HepG2 (cell line): ENCODE measurements at regions not wholly inside any gene's neighbourhood (a gene's known extent, or its start where the extent isn't known, plus 50 kb on each side); places are given as distances from the start of the nearest gene placed in this dataset.

ENCODE experiments used
- ATAC-seq: fragments of 200-7000 bp; cut with Tn5 transposase; 3 replicates; pipeline ENCODE4 v1.9.1; 2020; ENCODE audit warnings: mild to moderate bottlenecking, moderate library complexity
- BruUV-seq: library from RNA; stranded (reverse); fragments of 400-500 nt; replicated peaks from 2 replicates; lab custom pipeline; 2021; lab: Mats Ljungman, UMichigan
- CTCF ChIA-PET: fragments of 300-600 bp; formaldehyde crosslinking; extraction: SDS; loops from one replicate; lab custom pipeline; 2021; ENCODE audit warnings: low total read pairs, inconsistent platforms, low intra/inter-chr PET ratio; lab: Yijun Ruan, JAX
- POLR2A ChIA-PET: fragments of 350-600 bp; sonication (Branson Sonifier 250); formaldehyde crosslinking; loops from one replicate; lab custom pipeline; 2020; ENCODE audit warnings: antibody characterized with exemption, inconsistent platforms; lab: Yijun Ruan, JAX
- DNase-seq: peaks from one replicate; pipeline ENCODE4 v3.0.0-alpha.2; 2015; ENCODE audit warnings: low spot score
- FAIRE-seq: peaks from 3 replicates; lab custom pipeline; 2011; peaks lifted over from hg19 to GRCh38; lab: Jason Lieb, UNC
- H2AFZ ChIP-seq: one replicate; pipeline ENCODE4 v1.6.1; 2011; ENCODE audit warnings: low read length, inconsistent platforms
- H3K27ac ChIP-seq: fragments of 300-600 bp; 3 replicates; pipeline ENCODE4 v1.8.0; 2011; ENCODE audit warnings: mixed run types, mild to moderate bottlenecking, mixed read lengths, low read length, inconsistent platforms; ENCODE audit not compliant: insufficient read depth; ENCODE audit errors: extremely low read length
- H3K27me3 ChIP-seq, 2 experiments: fragments of 200-600 bp in 1 of 2; 2 replicates in 1 of 2; 3 replicates in 1 of 2; pipeline versions ENCODE4 v1.6.0 to v1.8.0; 2011; ENCODE audit warnings: low read length in 2 of 2, mild to moderate bottlenecking in 2 of 2, moderate library complexity in 2 of 2, inconsistent platforms in 1 of 2; ENCODE audit not compliant: insufficient read depth in 2 of 2, control insufficient read depth in 1 of 2
- H3K36me3 ChIP-seq, 2 experiments: fragments of 200-600 bp in 1 of 2; replicated peaks in 1 of 2; 2 replicates in 1 of 2; 3 replicates in 1 of 2; pipeline versions ENCODE4 v1.5.1 to v1.8.0; 2011; ENCODE audit warnings: low read length in 2 of 2, inconsistent platforms in 1 of 2; ENCODE audit not compliant: insufficient read depth in 2 of 2, control insufficient read depth in 1 of 2
- H3K4me1 ChIP-seq: 2 replicates; pipeline ENCODE4 v1.5.1; 2012; ENCODE audit warnings: low read length, inconsistent platforms; ENCODE audit not compliant: insufficient read depth
- H3K4me2 ChIP-seq: 2 replicates; pipeline ENCODE4 v1.6.0; 2011; ENCODE audit warnings: low read depth, low read length, inconsistent platforms
- H3K4me3 ChIP-seq, 3 experiments: fragments of 200-600 bp in 1 of 3; sonication (generic), shearing (Covaris generic) in 1 of 3; replicated peaks in 1 of 3; 2 replicates each; pipeline ENCODE4 v1.5.1; 2011 to 2016; ENCODE audit warnings: low read length in 3 of 3, inconsistent platforms in 2 of 3, low read depth in 2 of 3, mild to moderate bottlenecking in 2 of 3, control low read depth in 1 of 3, mixed read lengths in 1 of 3; ENCODE audit not compliant: insufficient read depth in 1 of 3
- H3K79me2 ChIP-seq: one replicate; pipeline ENCODE4 v1.6.1; 2011; ENCODE audit warnings: low read length, inconsistent platforms; ENCODE audit not compliant: insufficient read depth
- H3K9ac ChIP-seq: 2 replicates; pipeline ENCODE4 v1.6.0; 2011; ENCODE audit warnings: mild to moderate bottlenecking, low read depth, low read length, inconsistent platforms; ENCODE audit not compliant: insufficient read depth
- H3K9me3 ChIP-seq: 2 replicates; pipeline ENCODE4 v1.5.1; 2012; ENCODE audit warnings: mild to moderate bottlenecking, low read length
- H4K20me1 ChIP-seq: 2 replicates; pipeline ENCODE4 v1.6.0; 2011; ENCODE audit warnings: inconsistent platforms, mild to moderate bottlenecking, low read length, moderate library complexity; ENCODE audit not compliant: insufficient read depth
- GPBP1L1 ChIP-seq: sonication (generic); formaldehyde crosslinking; IDR thresholded peaks from 2 replicates; pipeline ENCODE4 v1.5.0; 2020; ENCODE audit warnings: mild to moderate bottlenecking, missing genetic modification reagents
- HIC2 ChIP-seq: sonication (generic); formaldehyde crosslinking; IDR thresholded peaks from 2 replicates; pipeline ENCODE4 v1.9.0; 2022; ENCODE audit warnings: low read depth, missing genetic modification reagents
- MBD4 ChIP-seq: IDR thresholded peaks from 2 replicates; pipeline ENCODE4 v1.6.1; 2012; ENCODE audit warnings: low read length, inconsistent platforms, borderline replicate concordance
- MIER3 ChIP-seq: IDR thresholded peaks from 2 replicates; pipeline ENCODE4 v1.6.1; 2016; ENCODE audit warnings: missing compliant biosample characterization, borderline replicate concordance
- RNF219 ChIP-seq: sonication (generic); formaldehyde crosslinking; IDR thresholded peaks from 2 replicates; pipeline ENCODE4 v1.5.0; 2020; ENCODE audit warnings: mild to moderate bottlenecking, missing genetic modification reagents
- TCF7L2 ChIP-seq: IDR thresholded peaks from 2 replicates; pipeline ENCODE4 v1.6.1; 2011; ENCODE audit warnings: mild to moderate bottlenecking, low read depth, low read length, moderate library complexity
- TFDP1 ChIP-seq: IDR thresholded peaks from 2 replicates; pipeline ENCODE4 v1.6.1; 2016; ENCODE audit warnings: missing compliant biosample characterization, missing genetic modification reagents, borderline replicate concordance
- WIZ ChIP-seq: sonication (generic); formaldehyde crosslinking; IDR thresholded peaks from 2 replicates; pipeline ENCODE4 v1.5.1; 2020; ENCODE audit warnings: mild to moderate bottlenecking, missing genetic modification reagents
- ZC3H13 ChIP-seq: sonication (generic); formaldehyde crosslinking; IDR thresholded peaks from 2 replicates; pipeline ENCODE4 v1.8.1; 2023; ENCODE audit warnings: mild to moderate bottlenecking, missing genetic modification reagents, moderate library complexity
- ZNF18 ChIP-seq: sonication (generic); formaldehyde crosslinking; IDR thresholded peaks from 2 replicates; pipeline ENCODE4 v1.8.0; 2022; ENCODE audit warnings: mild to moderate bottlenecking, missing genetic modification reagents; ENCODE audit not compliant: insufficient replicate concordance
- ZNF382 ChIP-seq: sonication (generic); formaldehyde crosslinking; IDR thresholded peaks from 2 replicates; pipeline ENCODE4 v1.5.0; 2020; ENCODE audit warnings: missing genetic modification reagents, mild to moderate bottlenecking, borderline replicate concordance
- ZNF530 ChIP-seq: sonication (generic); formaldehyde crosslinking; IDR thresholded peaks from 2 replicates; pipeline ENCODE4 v1.5.0; 2020; ENCODE audit warnings: low read depth, mild to moderate bottlenecking, missing genetic modification reagents
- WGBS: methylation state at CpG from one replicate; pipeline ENCODE4 v1.1.6; 2017; ENCODE audit warnings: low lambda C conversion rate; 5-methylcytosine and 5-hydroxymethylcytosine counted together
- in situ Hi-C: cut with HindIII; loops from 2 replicates; pipeline ENCODE4 v1.10.0; 2017; ENCODE audit warnings: low pct_unique_long_range_greater_than_20kb; ENCODE audit not compliant: extremely low pct_ligation_motif_present
- intact Hi-C: fragments of 100-400 bp; cut with micrococcal nuclease; formaldehyde crosslinking; loops from one replicate; pipeline ENCODE4 v1.10.0; 2022; ENCODE audit not compliant: unreplicated experiment

GRCh38 chr17:13128676-13129075, 110.8 kb upstream of the ELAC2 start:
- TF ChIP-seq MBD4 (no peak), TCF7L2 (no peak), WIZ (no peak), ZNF18 (CRISPR knock-in tag) (no peak), RNF219 (no peak), TFDP1 (CRISPR knock-in tag) (no peak), HIC2 (CRISPR knock-in tag) (no peak), MIER3 (CRISPR knock-in tag) (no peak), ZNF530 (CRISPR knock-in tag) (no peak), ZC3H13 (CRISPR knock-in tag) (no peak), ZNF382 (CRISPR knock-in tag) (no peak), GPBP1L1 (CRISPR knock-in tag) (no peak)
- TF ChIP-seq, all 625 proteins: peak for 0
- no peak overlapping the region for H3K4me3 ChIP-seq
- ChIA-PET POLR2A (no interaction called here), CTCF (no interaction called here)
- intact Hi-C loops (no loop called here), in situ Hi-C loops (no loop called here)
- 5% methylated on average over 1 of the region's 1 CpG for WGBS
- DNase-seq: no peak
- no peaks in the 10 kb centered on the region for H3K4me1 ChIP-seq
- H4K20me1 ChIP-seq: no peaks in the 10 kb centered on the region
- H2AFZ ChIP-seq: no peak overlapping the region
- H3K27ac ChIP-seq: no peak overlapping the region
- no peaks in the 10 kb centered on the region for H3K36me3 ChIP-seq
- peaks cover 0 to 6% of the 10 kb centered on the region in 2 experiments; a peak in 2 of 5 replicates for H3K27me3 ChIP-seq
- H3K4me2 ChIP-seq: no peak overlapping the region
- no TSS peak for BruUV-seq
- H3K79me2 ChIP-seq: no peaks in the 10 kb centered on the region
- ATAC-seq: no peak
- no peaks in the 10 kb centered on the region for H3K9me3 ChIP-seq
- no peak for FAIRE-seq
- H3K9ac ChIP-seq: no peak overlapping the region
